HG03159 (cell line): ENCODE measurements at regions not wholly inside any gene's neighbourhood (a gene's known extent, or its start where the extent isn't known, plus 50 kb on each side); places are given as distances from the start of the nearest gene placed in this dataset.

Experiments
- ATAC-seq: cut with Tn5 transposase; IDR thresholded peaks from one replicate; pipeline ENCODE4 v1.9.1; 2021; ENCODE audit warnings: mild to moderate bottlenecking, moderate library complexity; ENCODE audit not compliant: unreplicated experiment

- ATAC-seq, result no peak
Measured at GRCh38 chrX:10811111-10811510, 190.7 kb upstream of the MID1 start.

GRCh38 chrX:10813761-10814160 is 193.4 kb upstream of the MID1 start:
- no peak for ATAC-seq

- ATAC-seq, result no peak
Measured at GRCh38 chrX:10818651-10819050, 198.3 kb upstream of the MID1 start.

GRCh38 chrX:10819973-10820372 is 199.6 kb upstream of the MID1 start:
- ATAC-seq, result no peak

GRCh38 chrX:10821293-10821692 is 200.9 kb upstream of the MID1 start:
- ATAC-seq, result no peak

GRCh38 chrX:10828036-10828435 is 207.7 kb upstream of the MID1 start:
- ATAC-seq, result no peak

- ATAC-seq, result no peak
Measured at GRCh38 chrX:10828640-10829039, 208.3 kb upstream of the MID1 start.

- ATAC-seq, result no peak
Measured at GRCh38 chrX:10831716-10832502, 211.5 kb upstream of the MID1 start.

GRCh38 chrX:10833299-10834169 is 213.1 kb upstream of the MID1 start:
- no peak for ATAC-seq

- no peak for ATAC-seq
Measured at GRCh38 chrX:10841579-10841978, 221.2 kb upstream of the MID1 start.

GRCh38 chrX:10842646-10843045 is 222.3 kb upstream of the MID1 start:
- no peak for ATAC-seq

GRCh38 chrX:10847333-10847732 is 226.9 kb upstream of the MID1 start:
- ATAC-seq, result no peak

- no peak for ATAC-seq
Measured at GRCh38 chrX:10851809-10852208, 231.4 kb upstream of the MID1 start.

- ATAC-seq, result no peak
Measured at GRCh38 chrX:10854594-10854993, 234.2 kb upstream of the MID1 start.

GRCh38 chrX:10855845-10856244 is 235.5 kb upstream of the MID1 start:
- no peak for ATAC-seq

GRCh38 chrX:10856797-10857196 is 236.4 kb upstream of the MID1 start:
- ATAC-seq, result no peak

- no peak for ATAC-seq
Measured at GRCh38 chrX:10859353-10859752, 239.0 kb upstream of the MID1 start.

- ATAC-seq, result no peak
Measured at GRCh38 chrX:10875995-10876394, 235.1 kb upstream of the HCCS start.

GRCh38 chrX:10882484-10882883 is 228.6 kb upstream of the HCCS start:
- ATAC-seq, result no peak

GRCh38 chrX:10884246-10884645 is 226.9 kb upstream of the HCCS start:
- no peak for ATAC-seq

- ATAC-seq, result no peak
Measured at GRCh38 chrX:10892621-10893225, 218.4 kb upstream of the HCCS start.

GRCh38 chrX:10893366-10893765 is 217.8 kb upstream of the HCCS start:
- no peak for ATAC-seq
